ENCODE measurements at regions not wholly inside any gene's neighbourhood (a gene's known extent, or its start where the extent isn't known, plus 50 kb on each side); places are given as distances from the start of the nearest gene placed in this dataset.

GRCh38 chr1:29827237-29827750 lies 591.0 kb downstream of the PTPRU start:
- Histone ChIP-seq H3K4me3 (no peak overlapping the region), H3K27ac (ENCODE audit: control insufficient read depth, insufficient read depth) (no peak overlapping the region), H4K20me1 (ENCODE audit: control insufficient read depth, insufficient read depth) (no peaks in the 10 kb centered on the region), H3K36me3 (ENCODE audit: control insufficient read depth in 2 of 2, insufficient read depth in 2 of 2, low read length in 1 of 2) (no peaks in the 10 kb centered on the region), H3K27me3 (replicated peaks in 1 of 2; ENCODE audit: control insufficient read depth in 2 of 2, insufficient read depth in 2 of 2, low read length in 1 of 2) (no peaks in the 10 kb centered on the region; a peak in 2 of 4 replicates), H3K4me2 (ENCODE audit: control insufficient read depth, insufficient read depth) (no peak overlapping the region), H3K9me3 (replicated peaks; ENCODE audit: control insufficient read depth, insufficient read depth, low read length) (no peaks in the 10 kb centered on the region), H2AFZ (ENCODE audit: control insufficient read depth, low read depth, low read length) (no peak overlapping the region), H3K9ac (ENCODE audit: control insufficient read depth, insufficient read depth, low read length) (no peak overlapping the region), H3K4me1 (ENCODE audit: control insufficient read depth, insufficient read depth, low read length) (no peaks in the 10 kb centered on the region), H3K79me2 (ENCODE audit: control insufficient read depth, insufficient read depth, low read length) (no peaks in the 10 kb centered on the region)
- intact Hi-C loops (cut with micrococcal nuclease; ENCODE audit: unreplicated experiment) (no loop called here), in situ Hi-C loops (cut with MboI) (no loop called here)
- RAD21 ChIA-PET (ENCODE audit: unreplicated experiment), result no interaction called here
- DNase-seq (ENCODE audit: low read depth, low spot score), result no peak
- POLR2A ChIA-PET, result no interaction called here
- SMC1A ChIA-PET (ENCODE audit: uncharacterized antibody, unreplicated experiment), result no interaction called here
- no peak for ATAC-seq
- WGBS (ENCODE audit: insufficient coverage, insufficient replicate concordance, low lambda C conversion rate, missing lambda C conversion rate), result 21% methylated on average over 12 of the region's 12 CpGs
- FAIRE-seq, result no peak
- CTCF ChIA-PET, result interaction anchor here (1.0 kb wide), 1 partner anchor 34 kb away, joined by 3 read pairs; no protein-coding TSS in a partner anchor
- TF ChIP-seq FOXK2 (IDR thresholded peaks at IDR 0.05), result no peak
- BruUV-seq (replicated peaks), result no TSS peak

DNA sequence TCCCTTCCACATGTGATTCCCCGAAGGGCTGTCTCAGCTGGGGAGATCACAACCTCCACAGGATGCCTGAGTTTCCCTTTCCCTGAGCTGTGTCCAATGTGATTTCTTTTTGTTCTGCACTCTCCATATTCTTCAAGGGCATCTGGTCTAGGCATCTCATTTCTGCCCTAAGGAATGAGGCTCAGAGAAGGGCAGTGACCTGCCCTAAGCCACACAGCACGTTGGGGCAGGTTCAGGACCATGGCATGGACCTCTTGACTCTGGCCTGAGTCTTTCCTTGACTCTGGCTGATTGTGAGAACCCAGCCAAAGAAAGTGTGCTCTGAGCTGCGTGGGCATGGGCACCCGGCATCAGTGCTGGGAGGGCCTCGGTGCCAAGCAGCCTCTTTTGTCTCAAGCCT lies 590.3 kb downstream of the PTPRU start:
- no peak for TF ChIP-seq NRF1 (conservative IDR thresholded peaks at IDR 0.05; ENCODE audit: low read depth, low read length)
- TF ChIP-seq ASH2L (IDR thresholded peaks at IDR 0.05; ENCODE audit: borderline replicate concordance, low read depth), result no peak
- TF ChIP-seq, protein P1, sequence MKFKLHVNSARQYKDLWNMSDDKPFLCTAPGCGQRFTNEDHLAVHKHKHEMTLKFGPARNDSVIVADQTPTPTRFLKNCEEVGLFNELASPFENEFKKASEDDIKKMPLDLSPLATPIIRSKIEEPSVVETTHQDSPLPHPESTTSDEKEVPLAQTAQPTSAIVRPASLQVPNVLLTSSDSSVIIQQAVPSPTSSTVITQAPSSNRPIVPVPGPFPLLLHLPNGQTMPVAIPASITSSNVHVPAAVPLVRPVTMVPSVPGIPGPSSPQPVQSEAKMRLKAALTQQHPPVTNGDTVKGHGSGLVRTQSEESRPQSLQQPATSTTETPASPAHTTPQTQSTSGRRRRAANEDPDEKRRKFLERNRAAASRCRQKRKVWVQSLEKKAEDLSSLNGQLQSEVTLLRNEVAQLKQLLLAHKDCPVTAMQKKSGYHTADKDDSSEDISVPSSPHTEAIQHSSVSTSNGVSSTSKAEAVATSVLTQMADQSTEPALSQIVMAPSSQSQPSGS (IDR thresholded peaks at IDR 0.05; ENCODE audit: low read length), result no peak
- no peak for TF ChIP-seq PBX3 (IDR thresholded peaks at IDR 0.05; ENCODE audit: insufficient replicate concordance, low read depth, low read length)
- TF ChIP-seq TAF1 (IDR thresholded peaks at IDR 0.05; ENCODE audit: borderline replicate concordance, low read depth, low read length), result no peak
- no peak for TF ChIP-seq RBBP5 (conservative IDR thresholded peaks at IDR 0.05)
- TF ChIP-seq HDGF (IDR thresholded peaks at IDR 0.05), result no peak
- no peak for TF ChIP-seq SRF (IDR thresholded peaks at IDR 0.05; ENCODE audit: low read depth in 2 of 2, low read length in 2 of 2)
- DNase-seq (ENCODE audit: low read depth, low spot score) (no peak), FAIRE-seq (no peak), ATAC-seq (no peak)
- Histone ChIP-seq H3K79me2 (ENCODE audit: control insufficient read depth, insufficient read depth, low read length) (no peaks in the 10 kb centered on the region), H3K36me3 (ENCODE audit: control insufficient read depth in 2 of 2, insufficient read depth in 2 of 2, low read length in 1 of 2) (no peaks in the 10 kb centered on the region), H3K27me3 (replicated peaks in 1 of 2; ENCODE audit: control insufficient read depth in 2 of 2, insufficient read depth in 2 of 2, low read length in 1 of 2) (no peaks in the 10 kb centered on the region; a peak in 2 of 4 replicates), H3K9ac (ENCODE audit: control insufficient read depth, insufficient read depth, low read length) (no peak overlapping the region), H2AFZ (ENCODE audit: control insufficient read depth, low read depth, low read length) (no peak overlapping the region), H4K20me1 (ENCODE audit: control insufficient read depth, insufficient read depth) (no peaks in the 10 kb centered on the region), H3K4me2 (ENCODE audit: control insufficient read depth, insufficient read depth) (no peak overlapping the region), H3K4me3 (no peak overlapping the region), H3K4me1 (ENCODE audit: control insufficient read depth, insufficient read depth, low read length) (no peaks in the 10 kb centered on the region), H3K27ac (ENCODE audit: control insufficient read depth, insufficient read depth) (no peak overlapping the region), H3K9me3 (replicated peaks; ENCODE audit: control insufficient read depth, insufficient read depth, low read length) (no peaks in the 10 kb centered on the region)
- SMC1A ChIA-PET (ENCODE audit: uncharacterized antibody, unreplicated experiment), result no interaction called here
- CTCF ChIA-PET, result interaction anchor here (1.0 kb wide), 1 partner anchor 34 kb away, joined by 3 read pairs; no protein-coding TSS in a partner anchor
- in situ Hi-C loops (cut with MboI) (no loop called here), intact Hi-C loops (cut with micrococcal nuclease; ENCODE audit: unreplicated experiment) (no loop called here)
- WGBS (ENCODE audit: insufficient coverage, insufficient replicate concordance, low lambda C conversion rate, missing lambda C conversion rate), result 18% methylated on average over 5 of the region's 5 CpGs
- POLR2A ChIA-PET, result no interaction called here
- RAD21 ChIA-PET (ENCODE audit: unreplicated experiment), result no interaction called here
- no TSS peak for BruUV-seq (replicated peaks)
